Gastrocnemius medialis (tissue), 4 donors: ENCODE measurements at regions not wholly inside any gene's neighbourhood (a gene's known extent, or its start where the extent isn't known, plus 50 kb on each side); places are given as distances from the start of the nearest gene placed in this dataset.

ENCODE experiments used
- ATAC-seq, 2 donors: fragments of 150-250 bp; one replicate each; pipeline ENCODE4 v1.9.1; 2016
- DNase-seq, 2 donors: peaks; one replicate each; pipeline ENCODE4 v3.0.0-alpha.2; 2019
- H3K27ac ChIP-seq, 4 donors: fragments of 200-600 bp; sonication (generic); 1 replicate in 1 of 4; 2 replicates in 3 of 4; pipeline ENCODE4 v1.5.1; 2016 to 2018; ENCODE audit warnings: mild to moderate bottlenecking in 2 of 4, moderate library complexity in 1 of 4
- H3K27me3 ChIP-seq, 3 donors: fragments of 200-600 bp; sonication (generic) in 2 of 3; 1 replicate in 1 of 3; 2 replicates in 2 of 3; pipeline versions ENCODE4 v1.5.1 to v1.6.0; 2016 to 2019; ENCODE audit warnings: mild to moderate bottlenecking in 1 of 3, moderate library complexity in 1 of 3
- H3K36me3 ChIP-seq, 2 donors: fragments of 200-600 bp; sonication (generic) in 1 of 2; one replicate each; pipeline ENCODE4 v1.5.1; 2017 to 2018
- H3K4me1 ChIP-seq, 2 donors: fragments of 200-600 bp; sonication (generic) in 1 of 2; one replicate each; pipeline ENCODE4 v1.5.1; 2016 to 2017; ENCODE audit warnings: mild to moderate bottlenecking in 2 of 2
- H3K4me3 ChIP-seq, 4 donors: fragments of 200-600 bp; sonication (generic) in 3 of 4; 1 replicate in 1 of 4; 2 replicates in 3 of 4; pipeline ENCODE4 v1.5.1; 2016 to 2019; ENCODE audit warnings: mild to moderate bottlenecking in 2 of 4
- H3K9me3 ChIP-seq, 3 donors: fragments of 200-600 bp; sonication (generic) in 2 of 3; 1 replicate in 1 of 3; 2 replicates in 2 of 3; pipeline ENCODE4 v1.5.1; 2016 to 2019
- CTCF ChIP-seq, 5 experiments: fragments of 450-650 bp in 3 of 5; fragments of 200-600 bp in 2 of 5; sonication (generic) in 2 of 5; IDR thresholded peaks in 4 of 5; conservative IDR thresholded peaks in 1 of 5; 1 replicate in 4 of 5; 2 replicates in 1 of 5; pipeline ENCODE4 v1.5.1; 2016 to 2019; ENCODE audit warnings: antibody characterized with exemption in 5 of 5, mild to moderate bottlenecking in 3 of 5, moderate library complexity in 3 of 5
- POLR2A ChIP-seq, 2 donors: fragments of 450-650 bp; IDR thresholded peaks; one replicate each; pipeline ENCODE4 v1.6.1; 2017; ENCODE audit warnings: antibody characterized with exemption in 2 of 2, mild to moderate bottlenecking in 2 of 2, moderate library complexity in 2 of 2
- in situ Hi-C, 4 donors: fragments of 200-750 bp; cut with MboI; loops; one replicate each; pipeline versions ENCODE4 v1.15.0 to v1.8.0; 2017; ENCODE audit warnings: low sequenced_read_pairs in 4 of 4
- intact Hi-C: fragments of 100-400 bp; cut with DNase I; formaldehyde crosslinking; loops from one replicate; pipeline ENCODE4 v1.15.1; 2023; ENCODE audit warnings: low total_unique reads

- intact Hi-C loops, result no loop called here
Measured at GRCh38 chr5:42923710-42924109, 112.0 kb upstream of the SELENOP start.

GRCh38 chr5:42919600-42919999 is 107.9 kb upstream of the SELENOP start:
- TF ChIP-seq CTCF (IDR thresholded peaks at IDR 0.05 in 4 of 5, conservative IDR thresholded peaks at IDR 0.05 in 1 of 5) (no peak), POLR2A (IDR thresholded peaks at IDR 0.05) (no peak)
- in situ Hi-C loops (loop anchor here in 2 of 4 donors (25.0 kb wide), 2 partner anchors 118 to 393 kb away; partner anchors contain the start of genes ANXA2R (in 1 of the 2) and HMGCS1 (in 1 of the 2)), intact Hi-C loops (no loop called here)
- H3K36me3 ChIP-seq, result no peaks in the 10 kb centered on the region
- H3K4me1 ChIP-seq, result no peaks in the 10 kb centered on the region
- no peaks in the 10 kb centered on the region for H3K9me3 ChIP-seq
- no peak overlapping the region for H3K4me3 ChIP-seq
- ATAC-seq (no peak), DNase-seq (no peak)
- H3K27me3 ChIP-seq, result peaks cover 0 to 4% (median 0%) of the 10 kb centered on the region in 3 donors
- no peak overlapping the region for H3K27ac ChIP-seq

More at GRCh38 chr5:42923710-42924109, 112.0 kb upstream of the SELENOP start:
- Histone ChIP-seq H3K36me3 (no peaks in the 10 kb centered on the region), H3K9me3 (no peaks in the 10 kb centered on the region), H3K4me3 (no peak overlapping the region), H3K4me1 (no peaks in the 10 kb centered on the region), H3K27ac (no peak overlapping the region), H3K27me3 (peaks cover 0 to 7% (median 6%) of the 10 kb centered on the region in 3 donors)
- in situ Hi-C loops, result loop anchor here in 2 of 4 donors (25.0 kb wide), 2 partner anchors 114 to 389 kb away; partner anchors contain the start of genes ANXA2R (in 1 of the 2) and HMGCS1 (in 1 of the 2)
- no peak for TF ChIP-seq CTCF (IDR thresholded peaks at IDR 0.05 in 4 of 5, conservative IDR thresholded peaks at IDR 0.05 in 1 of 5)
- no peak for TF ChIP-seq POLR2A (IDR thresholded peaks at IDR 0.05)
- no peak for DNase-seq
- no peak for ATAC-seq

GRCh38 chr5:42915306-42915866 is 103.7 kb upstream of the SELENOP start:
- intact Hi-C loops, result no loop called here
- Histone ChIP-seq H3K27me3 (no peaks in the 10 kb centered on the region), H3K4me1 (no peaks in the 10 kb centered on the region), H3K27ac (no peak overlapping the region), H3K4me3 (no peak overlapping the region), H3K9me3 (no peaks in the 10 kb centered on the region), H3K36me3 (no peaks in the 10 kb centered on the region)
- in situ Hi-C loops, result loop anchor here in 2 of 4 donors (25.0 kb wide), 2 partner anchors 122 to 397 kb away; partner anchors contain the start of genes ANXA2R (in 1 of the 2) and HMGCS1 (in 1 of the 2)
- DNase-seq (no peak), ATAC-seq (no peak)
- no peak for TF ChIP-seq CTCF (IDR thresholded peaks at IDR 0.05 in 4 of 5, conservative IDR thresholded peaks at IDR 0.05 in 1 of 5)

- Histone ChIP-seq H3K9me3 (no peaks in the 10 kb centered on the region), H3K27ac (no peak overlapping the region), H3K4me1 (no peaks in the 10 kb centered on the region), H3K27me3 (no peaks in the 10 kb centered on the region), H3K36me3 (no peaks in the 10 kb centered on the region), H3K4me3 (no peak overlapping the region)
- intact Hi-C loops (no loop called here), in situ Hi-C loops (loop anchor here in 2 of 4 donors (25.0 kb wide), 2 partner anchors 125 to 400 kb away; partner anchors contain the start of genes ANXA2R (in 1 of the 2) and HMGCS1 (in 1 of the 2))
- ATAC-seq (no peak), DNase-seq (no peak)
- no peak for TF ChIP-seq POLR2A (IDR thresholded peaks at IDR 0.05)
- TF ChIP-seq CTCF (IDR thresholded peaks at IDR 0.05 in 4 of 5, conservative IDR thresholded peaks at IDR 0.05 in 1 of 5), result peak in 3 of 5 experiments; percentile 16 to 37 (median 28)
Measured at GRCh38 chr5:42912184-42912798, 100.6 kb upstream of the SELENOP start.
